ENCODE measurements at regions not wholly inside any gene's neighbourhood (a gene's known extent, or its start where the extent isn't known, plus 50 kb on each side); places are given as distances from the start of the nearest gene placed in this dataset.

DNA sequence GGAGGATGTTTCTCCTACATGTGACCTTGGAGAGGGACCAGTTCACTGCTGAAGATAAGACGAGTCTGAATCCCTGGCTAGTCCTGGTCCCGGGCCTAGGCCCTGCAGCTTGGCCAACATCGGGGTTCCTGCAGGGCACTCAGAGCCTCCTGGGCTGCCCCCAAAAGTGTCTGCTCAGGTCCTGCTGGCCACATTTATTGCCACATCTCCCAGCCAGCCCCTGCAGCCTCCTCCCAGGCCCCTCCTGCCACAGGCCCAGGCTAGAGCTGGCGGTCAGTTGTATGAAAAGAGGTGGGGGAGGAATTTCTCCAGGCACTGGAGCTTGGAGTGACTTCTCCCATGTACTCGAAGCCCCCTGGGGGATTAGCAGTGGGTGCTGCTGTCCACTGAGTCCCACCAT, 56.5 kb upstream of the PPARA start:
- FAIRE-seq (no peak), DNase-seq (no peak)
- H3K27me3 ChIP-seq (ENCODE audit: control insufficient read depth, insufficient read depth, low read length), result no peaks in the 10 kb centered on the region
- H3K36me3 ChIP-seq (ENCODE audit: control insufficient read depth in 2 of 3, insufficient read depth in 3 of 3, low read length in 3 of 3), result peaks cover 0 to 28% (median 4%) of the 10 kb centered on the region in 3 donors
- intact Hi-C loops (cut with DNase I), result no loop called here
- no peak overlapping the region for H3K9ac ChIP-seq (ENCODE audit: low read length in 3 of 3)
- H3K27ac ChIP-seq (ENCODE audit: low read depth in 2 of 2, low read length in 2 of 2), result peak overlapping the region in 1 of 2 donors; percentile 52
- H3K9me3 ChIP-seq (ENCODE audit: control insufficient read depth in 2 of 3, insufficient read depth in 1 of 3, low read length in 3 of 3), result no peaks in the 10 kb centered on the region
- H3K4me1 ChIP-seq (ENCODE audit: control insufficient read depth in 2 of 3, insufficient read depth in 2 of 3, low read depth in 1 of 3, low read length in 3 of 3), result peaks cover 0 to 71% (median 46%) of the 10 kb centered on the region in 3 donors
- TF ChIP-seq, protein P1, sequence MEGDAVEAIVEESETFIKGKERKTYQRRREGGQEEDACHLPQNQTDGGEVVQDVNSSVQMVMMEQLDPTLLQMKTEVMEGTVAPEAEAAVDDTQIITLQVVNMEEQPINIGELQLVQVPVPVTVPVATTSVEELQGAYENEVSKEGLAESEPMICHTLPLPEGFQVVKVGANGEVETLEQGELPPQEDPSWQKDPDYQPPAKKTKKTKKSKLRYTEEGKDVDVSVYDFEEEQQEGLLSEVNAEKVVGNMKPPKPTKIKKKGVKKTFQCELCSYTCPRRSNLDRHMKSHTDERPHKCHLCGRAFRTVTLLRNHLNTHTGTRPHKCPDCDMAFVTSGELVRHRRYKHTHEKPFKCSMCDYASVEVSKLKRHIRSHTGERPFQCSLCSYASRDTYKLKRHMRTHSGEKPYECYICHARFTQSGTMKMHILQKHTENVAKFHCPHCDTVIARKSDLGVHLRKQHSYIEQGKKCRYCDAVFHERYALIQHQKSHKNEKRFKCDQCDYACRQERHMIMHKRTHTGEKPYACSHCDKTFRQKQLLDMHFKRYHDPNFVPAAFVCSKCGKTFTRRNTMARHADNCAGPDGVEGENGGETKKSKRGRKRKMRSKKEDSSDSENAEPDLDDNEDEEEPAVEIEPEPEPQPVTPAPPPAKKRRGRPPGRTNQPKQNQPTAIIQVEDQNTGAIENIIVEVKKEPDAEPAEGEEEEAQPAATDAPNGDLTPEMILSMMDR (IDR thresholded peaks at IDR 0.05; ENCODE audit: borderline replicate concordance, extremely low read depth, insufficient read depth), result no peak
- H3K4me3 ChIP-seq (ENCODE audit: low read length in 3 of 3), result no peak overlapping the region

DNA sequence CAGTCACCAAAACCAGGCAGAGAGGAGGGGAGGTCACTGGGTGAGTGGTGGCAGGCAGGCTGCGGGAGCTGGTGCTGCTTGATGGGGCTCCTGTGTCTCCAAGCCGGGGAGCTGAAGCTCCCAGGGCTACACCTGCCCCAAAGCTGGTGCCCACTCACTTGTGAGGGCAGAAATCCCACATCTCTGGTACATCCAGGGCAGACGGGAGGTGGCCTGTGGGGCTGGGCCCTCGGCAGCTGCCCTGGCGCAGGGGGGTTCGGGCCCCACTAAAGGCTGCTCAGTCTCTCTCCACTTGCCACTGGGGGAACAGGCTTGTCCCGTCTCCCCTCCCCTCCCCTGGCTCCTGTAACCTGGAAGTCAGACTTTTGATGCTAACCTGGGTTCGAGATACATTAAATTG, 55.6 kb upstream of the PPARA start:
- Histone ChIP-seq H3K27me3 (ENCODE audit: control insufficient read depth, insufficient read depth, low read length) (no peaks in the 10 kb centered on the region), H3K4me1 (ENCODE audit: control insufficient read depth in 2 of 3, insufficient read depth in 2 of 3, low read depth in 1 of 3, low read length in 3 of 3) (peaks cover 0 to 62% (median 37%) of the 10 kb centered on the region in 3 donors), H3K9me3 (ENCODE audit: control insufficient read depth in 2 of 3, insufficient read depth in 1 of 3, low read length in 3 of 3) (no peaks in the 10 kb centered on the region), H3K4me3 (ENCODE audit: low read length in 3 of 3) (no peak overlapping the region), H3K9ac (ENCODE audit: low read length in 3 of 3) (peak overlapping the region in 2 of 3 donors; percentile 17 to 34), H3K36me3 (ENCODE audit: control insufficient read depth in 2 of 3, insufficient read depth in 3 of 3, low read length in 3 of 3) (peaks cover 0 to 29% (median 8%) of the 10 kb centered on the region in 3 donors), H3K27ac (ENCODE audit: low read depth in 2 of 2, low read length in 2 of 2) (peak overlapping the region; percentile 52 to 63)
- FAIRE-seq (no peak), DNase-seq (no peak)
- intact Hi-C loops (cut with DNase I), result no loop called here
- TF ChIP-seq, protein P1 (IDR thresholded peaks at IDR 0.05; ENCODE audit: borderline replicate concordance, extremely low read depth, insufficient read depth), result no peak

DNA sequence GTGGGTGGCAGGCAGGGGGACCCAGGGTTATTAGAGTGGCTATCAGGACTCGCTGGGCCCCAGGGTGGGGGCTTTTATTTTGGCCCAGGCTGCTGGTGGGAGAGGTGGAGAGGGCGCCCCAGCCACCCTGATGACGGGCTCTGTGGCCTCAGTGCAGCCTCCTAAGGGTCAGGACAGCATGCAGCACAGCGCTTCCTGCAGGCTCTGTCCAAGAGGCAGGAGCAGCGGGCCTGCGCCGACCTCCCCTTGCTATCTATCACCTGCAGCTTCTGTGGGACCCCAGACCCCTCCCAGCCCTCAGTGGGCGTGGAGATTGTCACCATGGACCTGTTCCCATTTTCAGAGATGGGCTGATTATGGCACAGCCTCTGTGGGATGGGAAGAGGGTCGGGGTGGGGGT, 54.3 kb upstream of the PPARA start:
- no peak for FAIRE-seq

More for the DNA sequence above, 54.3 kb upstream of the PPARA start:
- Histone ChIP-seq H3K27ac (ENCODE audit: low read depth in 2 of 2, low read length in 2 of 2) (no peak overlapping the region), H3K27me3 (ENCODE audit: control insufficient read depth, insufficient read depth, low read length) (no peaks in the 10 kb centered on the region), H3K9ac (ENCODE audit: low read length in 3 of 3) (no peak overlapping the region), H3K4me1 (ENCODE audit: control insufficient read depth in 2 of 3, insufficient read depth in 2 of 3, low read depth in 1 of 3, low read length in 3 of 3) (peaks cover 0 to 56% (median 26%) of the 10 kb centered on the region in 3 donors), H3K36me3 (ENCODE audit: control insufficient read depth in 2 of 3, insufficient read depth in 3 of 3, low read length in 3 of 3) (peaks cover 0 to 38% (median 12%) of the 10 kb centered on the region in 3 donors), H3K9me3 (ENCODE audit: control insufficient read depth in 2 of 3, insufficient read depth in 1 of 3, low read length in 3 of 3) (no peaks in the 10 kb centered on the region), H3K4me3 (ENCODE audit: low read length in 3 of 3) (no peak overlapping the region)
- intact Hi-C loops (cut with DNase I), result no loop called here
- DNase-seq, result no peak
- TF ChIP-seq, protein P1 (IDR thresholded peaks at IDR 0.05; ENCODE audit: borderline replicate concordance, extremely low read depth, insufficient read depth), result no peak
